HCT116 (cell line): ENCODE measurements at regions not wholly inside any gene's neighbourhood (a gene's known extent, or its start where the extent isn't known, plus 50 kb on each side); places are given as distances from the start of the nearest gene placed in this dataset.

ENCODE experiments used
- ATAC-seq: fragments of 200-7000 bp; cut with Tn5 transposase; 2 replicates; pipeline ENCODE4 v1.9.1; 2020; ENCODE audit warnings: mild to moderate bottlenecking, moderate library complexity
- BruUV-seq: library from RNA; stranded (reverse); fragments of 400-500 nt; replicated peaks from 2 replicates; lab custom pipeline; 2021; lab: Mats Ljungman, UMichigan
- CTCF ChIA-PET: fragments of 300-600 bp; sonication (Branson Sonifier 250); formaldehyde crosslinking; loops from one replicate; lab custom pipeline; 2021; ENCODE audit warnings: antibody characterized with exemption; lab: Charles Lee
- POLR2A ChIA-PET: fragments of 300-600, 350-600 bp; sonication (Branson Sonifier 250); formaldehyde crosslinking; loops from one replicate; lab custom pipeline; 2021; ENCODE audit warnings: antibody characterized with exemption; lab: Charles Lee
- RAD21 ChIA-PET, 2 experiments: fragments of 300-600 bp; sonication (Branson Sonifier 250); formaldehyde crosslinking; loops; one replicate each; lab custom pipeline; 2023; ENCODE audit warnings: low total read pairs in 2 of 2; ENCODE audit not compliant: uncharacterized antibody in 2 of 2, unreplicated experiment in 2 of 2, low non-redundant PET in 1 of 2; lab: Charles Lee
- DNase-seq: peaks from one replicate; pipeline ENCODE4 v3.0.0-alpha.2; 2010; ENCODE audit warnings: low read depth, low spot score
- H2AFZ ChIP-seq: fragments of 200-600 bp; shearing (Covaris generic), sonication (generic); 2 replicates; pipeline ENCODE4 v1.6.1; 2017; ENCODE audit warnings: low read depth, mixed run types, mixed read lengths, antibody characterized with exemption, low read length; ENCODE audit not compliant: poor library complexity, severe bottlenecking
- H3K27ac ChIP-seq: 2 replicates; pipeline ENCODE4 v1.5.1; 2012; ENCODE audit warnings: low read depth, low read length
- H3K27me3 ChIP-seq: fragments of 200-600 bp; sonication (generic); 2 replicates; pipeline ENCODE4 v1.6.1; 2016; ENCODE audit warnings: mixed run types, low read length, mixed read lengths; ENCODE audit not compliant: insufficient read depth
- H3K36me3 ChIP-seq, 2 experiments: fragments of 200-500 bp in 1 of 2; fragments of 200-600 bp in 1 of 2; sonication (Bioruptor generic) in 1 of 2; sonication (generic) in 1 of 2; 2 replicates each; pipeline versions ENCODE4 v1.5.1 to v1.6.1; 2014 to 2016; ENCODE audit warnings: low read length in 2 of 2, inconsistent platforms in 1 of 2, mixed read lengths in 1 of 2, mixed run types in 1 of 2; ENCODE audit not compliant: insufficient read depth in 2 of 2, control insufficient read depth in 1 of 2
- H3K4me1 ChIP-seq, 2 experiments: fragments of 200-600 bp in 1 of 2; sonication (generic) in 1 of 2; 2 replicates each; pipeline versions ENCODE4 v1.5.1 to v1.6.1; 2012 to 2017; ENCODE audit warnings: low read length in 2 of 2, inconsistent platforms in 1 of 2, mild to moderate bottlenecking in 1 of 2, mixed read lengths in 1 of 2, mixed run types in 1 of 2, moderate library complexity in 1 of 2; ENCODE audit not compliant: insufficient read depth in 2 of 2, control insufficient read depth in 1 of 2
- H3K4me2 ChIP-seq: fragments of 200-600 bp; sonication (generic); 2 replicates; pipeline ENCODE4 v1.6.1; 2017; ENCODE audit warnings: mixed run types, low read length, mixed read lengths
- H3K4me3 ChIP-seq, 2 experiments: fragments of 200-600 bp in 1 of 2; sonication (generic) in 1 of 2; replicated peaks in 1 of 2; 2 replicates each; pipeline ENCODE4 v1.5.1; 2011 to 2016; ENCODE audit warnings: low read length in 2 of 2, control low read depth in 1 of 2, low read depth in 1 of 2, mild to moderate bottlenecking in 1 of 2, mixed read lengths in 1 of 2, mixed run types in 1 of 2
- H3K79me2 ChIP-seq: fragments of 200-600 bp; sonication (generic); 2 replicates; pipeline ENCODE4 v1.6.1; 2017; ENCODE audit warnings: mild to moderate bottlenecking, mixed run types, low read length, moderate library complexity, mixed read lengths; ENCODE audit not compliant: insufficient read depth
- H3K9ac ChIP-seq: fragments of 200-600 bp; sonication (generic); 2 replicates; pipeline ENCODE4 v1.6.1; 2016; ENCODE audit warnings: low read length, mixed read lengths
- H3K9me2 ChIP-seq: fragments of 200-600 bp; sonication (generic), shearing (Covaris generic); 2 replicates; pipeline ENCODE4 v1.6.1; 2017; ENCODE audit warnings: mixed run types, mild to moderate bottlenecking, moderate library complexity; ENCODE audit not compliant: insufficient read depth
- H3K9me3 ChIP-seq, 2 experiments: fragments of 200-500 bp in 1 of 2; fragments of 200-600 bp in 1 of 2; sonication (Bioruptor generic) in 1 of 2; sonication (generic) in 1 of 2; 2 replicates each; pipeline ENCODE4 v1.6.1; 2014 to 2017; ENCODE audit warnings: low read length in 2 of 2, mixed read lengths in 2 of 2, inconsistent platforms in 1 of 2, low read depth in 1 of 2, mild to moderate bottlenecking in 1 of 2, mixed run types in 1 of 2, moderate library complexity in 1 of 2; ENCODE audit not compliant: control insufficient read depth in 1 of 2, insufficient read depth in 1 of 2
- H4K20me1 ChIP-seq: fragments of 200-600 bp; sonication (generic), shearing (Covaris generic); 2 replicates; pipeline ENCODE4 v1.6.1; 2017; ENCODE audit warnings: mixed run types, mild to moderate bottlenecking, moderate library complexity; ENCODE audit not compliant: insufficient read depth
- ATF3 ChIP-seq: IDR thresholded peaks from 2 replicates; pipeline ENCODE4 v1.6.1; 2012
- CEBPB ChIP-seq: IDR thresholded peaks from 2 replicates; pipeline ENCODE4 v1.6.1; 2012; ENCODE audit warnings: low read depth
- CTCF ChIP-seq, 3 experiments: fragments of 200-600 bp in 1 of 3; sonication (generic) in 1 of 3; IDR thresholded peaks in 2 of 3; conservative IDR thresholded peaks in 1 of 3; 2 replicates each; pipeline ENCODE4 v1.5.1; 2012 to 2017; ENCODE audit warnings: low read depth in 2 of 3, low read length in 2 of 3, antibody characterized with exemption in 1 of 3, borderline replicate concordance in 1 of 3, control low read depth in 1 of 3, mild to moderate bottlenecking in 1 of 3, mixed read lengths in 1 of 3, mixed run types in 1 of 3, moderate library complexity in 1 of 3; ENCODE audit not compliant: insufficient read depth in 1 of 3
- EGR1 ChIP-seq: IDR thresholded peaks from 2 replicates; pipeline ENCODE4 v1.6.1; 2012; ENCODE audit warnings: low read depth
- ELF1 ChIP-seq: IDR thresholded peaks from 2 replicates; pipeline ENCODE4 v1.6.1; 2012; ENCODE audit warnings: low read depth, borderline replicate concordance
- FOSL1 ChIP-seq: IDR thresholded peaks from 2 replicates; pipeline ENCODE4 v1.6.1; 2012; ENCODE audit warnings: low read depth
- MAX ChIP-seq: IDR thresholded peaks from 2 replicates; pipeline ENCODE4 v1.6.1; 2012
- RAD21 ChIP-seq: IDR thresholded peaks from 2 replicates; pipeline ENCODE4 v1.6.1; 2012; ENCODE audit warnings: low read depth, mild to moderate bottlenecking
- REST ChIP-seq: IDR thresholded peaks from 2 replicates; pipeline ENCODE4 v1.6.1; 2012; ENCODE audit warnings: low read depth
- SP1 ChIP-seq: IDR thresholded peaks from 2 replicates; pipeline ENCODE4 v1.6.1; 2012; ENCODE audit warnings: low read depth
- YY1 ChIP-seq: IDR thresholded peaks from 2 replicates; pipeline ENCODE4 v1.6.1; 2011; ENCODE audit warnings: low read length, low read depth, moderate library complexity, mild to moderate bottlenecking; ENCODE audit not compliant: insufficient replicate concordance; ENCODE audit errors: extremely low read depth
- ZBTB33 ChIP-seq: IDR thresholded peaks from 2 replicates; pipeline ENCODE4 v1.6.1; 2011; ENCODE audit warnings: mild to moderate bottlenecking, low read length, moderate library complexity; ENCODE audit not compliant: insufficient replicate concordance; ENCODE audit errors: extremely low read depth
- ZFX ChIP-seq: fragments of 450-650 bp; IDR thresholded peaks from 2 replicates; pipeline ENCODE4 v1.6.1; 2017
- ZNF274 ChIP-seq: fragments of 200-500 bp; sonication (Bioruptor generic); IDR thresholded peaks from 2 replicates; pipeline ENCODE4 v1.6.1; 2014; ENCODE audit warnings: mild to moderate bottlenecking, low read depth, low read length, inconsistent platforms
- intact Hi-C: fragments of 100-400 bp; cut with micrococcal nuclease; formaldehyde crosslinking; loops from 2 replicates; pipeline ENCODE4 v1.10.0; 2022

GRCh38 chr1:69413129-69413528 is 154.6 kb upstream of the LRRC7 start:
- Histone ChIP-seq H3K27ac (no peak overlapping the region), H3K36me3 (no peaks in the 10 kb centered on the region), H3K4me2 (no peak overlapping the region), H2AFZ (no peak overlapping the region), H3K4me3 (no peak overlapping the region), H3K27me3 (peaks cover 6% of the 10 kb centered on the region; the same call in 1 of the 2 replicates), H4K20me1 (no peaks in the 10 kb centered on the region), H3K9ac (no peak overlapping the region), H3K9me2 (no peaks in the 10 kb centered on the region), H3K9me3 (no peaks in the 10 kb centered on the region), H3K79me2 (no peaks in the 10 kb centered on the region), H3K4me1 (no peaks in the 10 kb centered on the region)
- DNase-seq (no peak), ATAC-seq (no peak)
- CTCF ChIA-PET, result no interaction called here
- TF ChIP-seq YY1, result no peak
- no peak for TF ChIP-seq FOSL1
- TF ChIP-seq EGR1, result no peak
- no peak for TF ChIP-seq CTCF (IDR thresholded peaks at IDR 0.05 in 2 of 3, conservative IDR thresholded peaks at IDR 0.05 in 1 of 3; ENCODE audit: borderline replicate concordance in 1 of 3, insufficient read depth in 1 of 3, low read depth in 2 of 3, low read length in 2 of 3)
- TF ChIP-seq MAX, result no peak
- no peak for TF ChIP-seq CEBPB
- TF ChIP-seq ELF1, result no peak
- TF ChIP-seq ZFX, result no peak
- RAD21 ChIA-PET, result no interaction called here
- BruUV-seq, result no TSS peak
- POLR2A ChIA-PET, result no interaction called here
- intact Hi-C loops, result no loop called here

- H2AFZ ChIP-seq, result no peak overlapping the region
- no peaks in the 10 kb centered on the region for H3K4me1 ChIP-seq
- intact Hi-C loops, result no loop called here
- H3K9ac ChIP-seq, result no peak overlapping the region
- H4K20me1 ChIP-seq, result no peaks in the 10 kb centered on the region
- no peak overlapping the region for H3K4me3 ChIP-seq
- POLR2A ChIA-PET, result no interaction called here
- CTCF ChIA-PET, result no interaction called here
- H3K27ac ChIP-seq, result no peak overlapping the region
- no peak for ATAC-seq
- H3K36me3 ChIP-seq, result no peaks in the 10 kb centered on the region
- DNase-seq, result no peak
- no peaks in the 10 kb centered on the region for H3K9me3 ChIP-seq
- no peak overlapping the region for H3K4me2 ChIP-seq
- H3K79me2 ChIP-seq, result no peaks in the 10 kb centered on the region
- no peaks in the 10 kb centered on the region for H3K27me3 ChIP-seq
- no TSS peak for BruUV-seq
- no peaks in the 10 kb centered on the region for H3K9me2 ChIP-seq
- RAD21 ChIA-PET, result no interaction called here
- TF ChIP-seq FOSL1, result no peak
- no peak for TF ChIP-seq RAD21
- TF ChIP-seq SP1, result no peak
- no peak for TF ChIP-seq ZNF274
- no peak for TF ChIP-seq ATF3
- no peak for TF ChIP-seq ZBTB33
- no peak for TF ChIP-seq REST
These were observed 153.1 kb upstream of the LRRC7 start for GRCh38 chr1:69414574-69414973.
